AG09319 (cell line): ENCODE measurements at regions not wholly inside any gene's neighbourhood (a gene's known extent, or its start where the extent isn't known, plus 50 kb on each side); places are given as distances from the start of the nearest gene placed in this dataset.

Source experiments
- DNase-seq: peaks from one replicate; pipeline ENCODE4 v3.0.0-alpha.2; 2010; ENCODE audit warnings: low read depth; ENCODE audit errors: extremely low read depth
- CTCF ChIP-seq: IDR thresholded peaks from 2 replicates; pipeline ENCODE4 v1.5.1; 2011; ENCODE audit warnings: low read depth, mild to moderate bottlenecking, inconsistent platforms, low read length, moderate library complexity

GRCh38 chr9:113817171-113817570 is 58.9 kb upstream of the ZNF618 start:
- no peak for DNase-seq
- TF ChIP-seq CTCF: no peak

GRCh38 chr9:113818391-113818790 is 57.7 kb upstream of the ZNF618 start:
- DNase-seq: no peak
- no peak for TF ChIP-seq CTCF

GRCh38 chr9:113822315-113822714 is 53.8 kb upstream of the ZNF618 start:
- no peak for DNase-seq
- TF ChIP-seq CTCF: no peak

GRCh38 chr9:113823421-113823820 is 52.7 kb upstream of the ZNF618 start:
- TF ChIP-seq CTCF: no peak
- no peak for DNase-seq
